ENCODE measurements at regions not wholly inside any gene's neighbourhood (a gene's known extent, or its start where the extent isn't known, plus 50 kb on each side); places are given as distances from the start of the nearest gene placed in this dataset.

GRCh38 chr6:150704447-150705192, 104.9 kb downstream of the PLEKHG1 start:
- no peak for TF ChIP-seq ZNF565 (CRISPR knock-in tag; conservative IDR thresholded peaks at IDR 0.05; ENCODE audit: low read depth)
- no peak for TF ChIP-seq PPARA (CRISPR knock-in tag; IDR thresholded peaks at IDR 0.05; ENCODE audit: borderline replicate concordance)
- no peak for TF ChIP-seq PATZ1 (CRISPR knock-in tag; IDR thresholded peaks at IDR 0.05; ENCODE audit: borderline replicate concordance)
- TF ChIP-seq ZFP3 (CRISPR knock-in tag; IDR thresholded peaks at IDR 0.05), result no peak
- no peak for TF ChIP-seq TCF4 (CRISPR knock-in tag; IDR thresholded peaks at IDR 0.05; ENCODE audit: borderline replicate concordance)
- no peak for TF ChIP-seq ZFP30 (CRISPR knock-in tag; IDR thresholded peaks at IDR 0.05)
- TF ChIP-seq POU6F1 (CRISPR knock-in tag; IDR thresholded peaks at IDR 0.05; ENCODE audit: borderline replicate concordance, low read depth), result no peak
- TF ChIP-seq CREB5 (CRISPR knock-in tag; IDR thresholded peaks at IDR 0.05; ENCODE audit: low read depth), result no peak

All from SK-N-SH treated with all-trans-retinoic acid at 6 μM for 48 hours (cell line).